Activated B cell treated with CpG ODN at 0.5 μM for 24 hours (primary cell): ENCODE measurements at regions not wholly inside any gene's neighbourhood (a gene's known extent, or its start where the extent isn't known, plus 50 kb on each side); places are given as distances from the start of the nearest gene placed in this dataset.

ENCODE experiments used
- ATAC-seq: fragments of 200-7000 bp; cut with Tn5 transposase; one replicate; pipeline ENCODE4 v1.10.0; 2021; ENCODE audit warnings: low read depth, mild to moderate bottlenecking, moderate library complexity
- CTCF ChIA-PET: fragments of 350-600 bp; sonication (Branson Sonifier 250); formaldehyde crosslinking; loops from one replicate; lab custom pipeline; 2021; ENCODE audit warnings: antibody characterized with exemption; lab: Charles Lee
- POLR2A ChIA-PET: fragments of 350-600 bp; sonication (Branson Sonifier 250); formaldehyde crosslinking; loops from one replicate; lab custom pipeline; 2021; ENCODE audit warnings: antibody characterized with exemption; lab: Charles Lee
- DNase-seq: peaks from one replicate; pipeline ENCODE4 v3.0.0; 2022
- H3K27ac Mint-ChIP-seq: one replicate; pipeline ENCODE4 v1.8.0; 2020; ENCODE audit warnings: mixed read lengths
- H3K27me3 Mint-ChIP-seq: one replicate; pipeline ENCODE4 v1.8.0; 2021; ENCODE audit warnings: mixed read lengths
- H3K36me3 Mint-ChIP-seq: one replicate; pipeline ENCODE4 v1.8.0; 2021; ENCODE audit warnings: low read depth, mixed read lengths
- H3K4me1 Mint-ChIP-seq: one replicate; pipeline ENCODE4 v1.8.0; 2021; ENCODE audit warnings: mixed read lengths
- H3K4me3 Mint-ChIP-seq: one replicate; pipeline ENCODE4 v1.8.0; 2020; ENCODE audit warnings: mild to moderate bottlenecking, mixed read lengths
- H3K9me3 Mint-ChIP-seq: one replicate; pipeline ENCODE4 v1.8.0; 2020; ENCODE audit warnings: mixed read lengths
- intact Hi-C: fragments of 100-400 bp; cut with micrococcal nuclease; formaldehyde crosslinking; loops from one replicate; pipeline ENCODE4 v1.15.1; 2024
- TF ChIP-seq, protein P1 (sequence below): fragments of 200-600 bp; IDR thresholded peaks from one replicate; pipeline ENCODE4 v1.8.0; 2022; ENCODE audit warnings: antibody characterized with exemption, mild to moderate bottlenecking

DNA sequence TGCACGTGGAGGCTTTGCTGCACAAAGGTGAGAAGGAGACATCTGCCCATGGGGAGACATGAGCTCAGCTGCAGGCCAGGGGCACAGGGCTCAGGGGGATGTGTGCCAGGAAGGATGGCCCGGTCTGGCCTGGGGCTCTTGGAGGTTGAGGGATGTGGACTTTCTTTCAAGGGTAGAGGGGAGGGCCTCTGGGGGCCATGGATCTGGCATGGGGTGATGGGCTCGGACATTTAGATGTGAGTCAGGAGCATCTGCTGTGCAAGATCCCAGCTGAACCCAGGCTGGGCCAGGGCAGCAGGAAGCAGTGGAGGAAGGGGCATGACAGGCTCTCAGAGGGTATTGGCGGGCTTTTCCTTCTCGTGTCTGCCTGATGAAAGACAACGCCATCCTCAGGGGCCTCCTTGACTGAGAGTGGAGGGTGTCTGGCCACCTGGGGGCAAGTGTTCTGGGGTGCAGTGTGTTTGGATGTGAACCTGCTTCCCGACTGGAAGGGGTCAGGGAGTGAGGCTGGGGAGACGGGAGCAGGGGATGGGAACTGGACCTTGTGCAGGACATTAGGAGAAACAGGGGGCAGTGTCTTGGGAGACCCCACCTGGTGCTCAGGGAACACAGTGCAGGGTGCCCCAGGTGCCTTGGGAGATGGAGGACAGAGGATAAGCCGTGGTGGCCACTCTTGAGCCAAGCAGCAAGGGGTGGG is 156.1 kb downstream of the ERMARD start:
- no peak overlapping the region for H3K27ac Mint-ChIP-seq
- H3K36me3 Mint-ChIP-seq: no peaks in the 10 kb centered on the region
- H3K27me3 Mint-ChIP-seq: no peaks in the 10 kb centered on the region
- no peaks in the 10 kb centered on the region for H3K9me3 Mint-ChIP-seq
- TF ChIP-seq, protein P1, sequence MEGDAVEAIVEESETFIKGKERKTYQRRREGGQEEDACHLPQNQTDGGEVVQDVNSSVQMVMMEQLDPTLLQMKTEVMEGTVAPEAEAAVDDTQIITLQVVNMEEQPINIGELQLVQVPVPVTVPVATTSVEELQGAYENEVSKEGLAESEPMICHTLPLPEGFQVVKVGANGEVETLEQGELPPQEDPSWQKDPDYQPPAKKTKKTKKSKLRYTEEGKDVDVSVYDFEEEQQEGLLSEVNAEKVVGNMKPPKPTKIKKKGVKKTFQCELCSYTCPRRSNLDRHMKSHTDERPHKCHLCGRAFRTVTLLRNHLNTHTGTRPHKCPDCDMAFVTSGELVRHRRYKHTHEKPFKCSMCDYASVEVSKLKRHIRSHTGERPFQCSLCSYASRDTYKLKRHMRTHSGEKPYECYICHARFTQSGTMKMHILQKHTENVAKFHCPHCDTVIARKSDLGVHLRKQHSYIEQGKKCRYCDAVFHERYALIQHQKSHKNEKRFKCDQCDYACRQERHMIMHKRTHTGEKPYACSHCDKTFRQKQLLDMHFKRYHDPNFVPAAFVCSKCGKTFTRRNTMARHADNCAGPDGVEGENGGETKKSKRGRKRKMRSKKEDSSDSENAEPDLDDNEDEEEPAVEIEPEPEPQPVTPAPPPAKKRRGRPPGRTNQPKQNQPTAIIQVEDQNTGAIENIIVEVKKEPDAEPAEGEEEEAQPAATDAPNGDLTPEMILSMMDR: no peak
- DNase-seq (no peak), ATAC-seq (no peak)
- ChIA-PET POLR2A (no interaction called here), CTCF (no interaction called here)
- intact Hi-C loops: no loop called here
- peaks cover under 1% of the 10 kb centered on the region for H3K4me1 Mint-ChIP-seq
- H3K4me3 Mint-ChIP-seq: no peak overlapping the region

DNA sequence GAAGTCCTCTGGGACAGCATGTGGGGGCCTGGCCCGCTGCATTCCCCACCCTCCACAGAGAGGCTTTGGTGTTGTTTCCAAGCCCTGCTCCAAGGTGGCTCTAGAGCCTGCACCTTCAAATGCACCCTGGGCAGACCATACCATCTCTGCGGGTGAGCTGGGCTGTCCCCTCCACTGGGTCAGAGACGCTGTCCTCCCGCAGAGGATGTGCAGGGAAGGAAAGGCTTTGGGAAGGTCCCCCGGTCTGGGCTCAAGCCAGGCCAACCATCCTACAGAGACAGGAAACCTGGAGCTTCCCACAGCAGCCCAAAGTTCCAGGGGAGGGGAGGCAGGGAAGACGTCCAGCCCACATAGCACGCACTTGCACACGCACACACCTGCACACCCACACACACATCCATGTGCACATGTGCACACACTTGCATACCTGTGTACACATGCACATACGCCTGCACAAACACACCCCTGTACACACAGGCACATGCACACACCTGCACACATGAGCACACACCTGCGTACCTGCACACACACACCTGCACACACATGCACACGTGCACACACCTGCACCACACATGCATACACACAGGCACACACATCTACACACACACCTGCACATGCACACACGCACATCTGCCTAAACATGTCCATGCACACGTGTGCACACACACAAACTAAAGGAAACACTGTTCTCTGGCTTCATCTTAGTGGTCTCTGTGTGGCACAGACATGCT is 155.4 kb downstream of the ERMARD start:
- TF ChIP-seq, protein P1: no peak
- no peak for ATAC-seq
- POLR2A ChIA-PET: no interaction called here

DNA sequence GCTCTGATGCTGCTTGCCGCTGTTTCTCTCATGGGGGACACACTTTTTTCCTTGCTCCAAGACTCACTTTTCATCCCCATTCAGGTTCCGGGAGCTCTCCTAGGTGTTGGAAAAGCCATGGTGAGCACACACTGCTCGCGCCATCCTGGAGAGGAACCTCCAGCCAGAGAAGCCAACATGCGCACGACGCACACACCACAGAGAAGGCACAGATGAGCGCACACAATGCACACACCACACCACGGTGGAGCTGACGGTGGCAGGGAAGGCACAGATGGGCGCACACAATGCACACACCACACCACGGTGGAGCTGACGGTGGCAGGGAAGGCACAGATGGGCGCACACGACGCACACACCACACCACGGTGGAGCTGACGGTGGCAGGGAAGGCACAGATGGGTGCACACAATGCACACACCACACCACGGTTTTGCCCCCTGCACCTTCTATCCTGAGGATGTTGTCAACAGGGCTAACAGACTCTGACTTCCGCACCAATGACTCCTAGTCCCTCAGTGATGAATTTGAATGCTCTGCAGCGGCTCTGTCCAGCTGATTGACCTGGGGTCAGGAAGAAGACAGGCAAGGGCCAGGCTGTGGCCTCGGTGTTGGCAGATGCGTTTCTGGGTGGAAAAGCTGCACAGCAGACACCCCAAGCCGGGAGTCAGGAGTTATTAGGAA is 154.7 kb downstream of the ERMARD start:
- Mint-ChIP-seq H3K36me3 (no peaks in the 10 kb centered on the region), H3K27me3 (no peaks in the 10 kb centered on the region), H3K27ac (no peak overlapping the region), H3K4me3 (no peak overlapping the region), H3K4me1 (no peaks in the 10 kb centered on the region), H3K9me3 (no peaks in the 10 kb centered on the region)
- CTCF ChIA-PET: no interaction called here
- no peak for ATAC-seq
- intact Hi-C loops: no loop called here
- POLR2A ChIA-PET: no interaction called here
- TF ChIP-seq, protein P1: no peak
- DNase-seq: no peak

More for the DNA sequence above, 155.4 kb downstream of the ERMARD start:
- H3K9me3 Mint-ChIP-seq: no peaks in the 10 kb centered on the region
- no peaks in the 10 kb centered on the region for H3K27me3 Mint-ChIP-seq
- no peak overlapping the region for H3K4me3 Mint-ChIP-seq
- no peak overlapping the region for H3K27ac Mint-ChIP-seq
- H3K4me1 Mint-ChIP-seq: no peaks in the 10 kb centered on the region
- intact Hi-C loops: no loop called here
- DNase-seq: no peak
- H3K36me3 Mint-ChIP-seq: no peaks in the 10 kb centered on the region
- CTCF ChIA-PET: no interaction called here

DNA sequence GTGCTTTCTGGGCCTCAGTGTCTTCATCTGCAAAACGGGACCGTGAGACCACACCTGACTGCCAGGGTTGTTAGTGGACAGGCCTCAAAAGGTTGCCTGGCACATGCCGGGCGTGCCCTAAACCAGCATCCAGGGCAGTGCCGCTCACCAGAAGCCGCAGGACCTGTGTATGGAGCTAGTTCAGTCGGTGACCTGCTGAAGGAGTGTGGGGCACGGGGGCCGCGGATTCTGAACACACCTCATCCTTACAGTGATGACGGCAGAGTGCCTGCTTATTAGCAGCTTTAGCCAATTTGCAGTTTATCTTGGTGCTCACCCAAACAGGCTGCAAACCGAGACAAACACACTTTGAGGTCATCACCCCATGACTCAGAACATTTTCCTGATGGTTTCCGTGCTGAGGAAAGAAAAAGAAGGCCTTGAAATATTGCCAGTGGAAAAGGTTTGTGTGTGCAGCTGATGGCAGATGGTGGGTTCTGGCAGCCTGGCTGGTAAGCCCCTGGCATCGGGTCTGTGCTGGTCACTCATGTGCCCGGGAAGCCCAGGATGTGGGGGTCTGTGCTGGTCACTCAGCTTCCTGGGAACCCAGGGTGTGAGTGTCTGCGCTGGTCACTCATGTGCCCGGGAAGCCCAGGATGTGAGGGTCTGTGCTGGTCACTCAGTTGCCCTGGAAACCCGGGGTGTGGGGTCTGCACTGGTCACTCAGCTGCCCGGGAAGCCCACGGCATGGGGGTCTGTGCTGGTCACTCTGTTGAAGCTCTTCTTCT is 153.8 kb downstream of the ERMARD start:
- no peak for ATAC-seq
- TF ChIP-seq, protein P1: no peak
- H3K4me3 Mint-ChIP-seq: no peak overlapping the region
- intact Hi-C loops: no loop called here
- no peaks in the 10 kb centered on the region for H3K4me1 Mint-ChIP-seq
- ChIA-PET CTCF (no interaction called here), POLR2A (no interaction called here)
- DNase-seq: no peak
- H3K36me3 Mint-ChIP-seq: no peaks in the 10 kb centered on the region
- no peaks in the 10 kb centered on the region for H3K27me3 Mint-ChIP-seq
- no peaks in the 10 kb centered on the region for H3K9me3 Mint-ChIP-seq
- no peak overlapping the region for H3K27ac Mint-ChIP-seq
